ENCODE measurements at regions not wholly inside any gene's neighbourhood (a gene's known extent, or its start where the extent isn't known, plus 50 kb on each side); places are given as distances from the start of the nearest gene placed in this dataset.

GRCh38 chr16:64493709-64494108 is 628.2 kb downstream of the CDH11 start:
- no peak for TF ChIP-seq CTCF (IDR thresholded peaks at IDR 0.05)
- TF ChIP-seq POLR2A (IDR thresholded peaks at IDR 0.05) = no peak
- TF ChIP-seq EP300 (IDR thresholded peaks at IDR 0.05; ENCODE audit: low read depth) = no peak
- no peak for TF ChIP-seq POLR2AphosphoS5 (IDR thresholded peaks at IDR 0.05)

Data from transverse colon (tissue), 4 donors.